NCI-H524 treated with DMSO at 0.1 percent for 48 hours (cell line): ENCODE measurements at regions not wholly inside any gene's neighbourhood (a gene's known extent, or its start where the extent isn't known, plus 50 kb on each side); places are given as distances from the start of the nearest gene placed in this dataset.
"Not testable (repeated sequence)": the region's sequence is repeated elsewhere in the genome, so short reads cannot be mapped to it uniquely, and the experiment has no call there.

Experiments
- DNase-seq: peaks from one replicate; lab custom pipeline; 2025; lab: John Stamatoyannopoulos, UW

DNA sequence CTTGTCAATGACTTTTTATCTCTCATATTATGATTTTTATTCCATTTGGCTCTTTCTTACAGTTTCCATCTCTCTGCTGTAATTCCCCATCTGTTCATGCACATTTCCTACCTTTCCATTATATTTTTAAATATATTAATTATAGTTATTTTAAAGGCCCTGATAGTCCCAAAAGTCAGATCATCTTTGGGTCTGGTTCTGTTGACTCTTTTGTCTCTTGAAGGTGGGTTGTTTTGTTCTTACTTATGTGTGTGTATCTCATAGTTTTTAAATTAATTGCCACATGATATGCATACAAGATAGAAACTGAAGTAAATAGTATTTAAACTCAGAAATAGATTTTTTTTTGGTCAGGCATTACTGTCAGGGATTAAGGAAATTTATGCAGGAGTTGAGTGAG, 178.0 kb upstream of the AJAP1 start:
- no peak for DNase-seq

DNA sequence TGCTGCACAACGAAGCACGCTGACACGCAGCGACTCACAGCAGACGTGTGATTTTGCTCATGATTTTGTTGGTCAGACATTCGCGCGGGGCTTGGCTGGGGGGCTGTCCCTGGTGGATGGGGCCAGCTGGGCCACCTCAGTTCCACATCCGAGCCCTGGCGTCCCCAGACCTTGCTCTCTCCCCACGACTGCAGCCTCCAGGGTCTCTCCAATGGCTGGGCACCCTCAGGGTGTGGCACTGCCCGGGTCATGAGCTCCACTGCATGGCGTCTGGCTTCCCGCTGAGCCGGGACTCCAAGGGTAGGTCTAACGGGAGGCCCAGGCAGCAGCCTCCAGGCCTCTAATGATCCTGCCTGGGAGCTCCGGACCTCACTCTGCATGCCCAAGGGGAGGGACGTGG, 173.0 kb upstream of the AJAP1 start:
- no peak for DNase-seq

DNA sequence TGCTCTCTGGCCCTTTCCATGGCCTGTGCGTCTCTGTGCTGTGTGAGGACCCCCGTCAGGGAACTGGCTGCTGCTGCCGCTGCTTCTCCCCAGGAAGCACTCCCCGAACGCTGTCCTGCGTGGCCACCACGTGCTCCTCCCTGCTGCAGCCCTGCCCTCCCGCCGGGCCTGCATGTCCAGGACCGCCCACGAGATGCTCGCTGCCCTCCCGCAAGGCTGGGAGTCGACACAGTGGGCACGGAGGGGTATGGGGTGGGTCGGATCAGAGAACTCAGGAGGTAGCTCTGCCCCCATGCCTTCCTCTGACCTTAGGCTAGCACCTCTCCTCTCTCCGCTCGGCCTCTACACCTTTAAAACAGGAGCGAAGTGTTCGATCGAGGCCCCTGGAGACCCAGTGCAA, 171.9 kb upstream of the AJAP1 start:
- no peak for DNase-seq

DNA sequence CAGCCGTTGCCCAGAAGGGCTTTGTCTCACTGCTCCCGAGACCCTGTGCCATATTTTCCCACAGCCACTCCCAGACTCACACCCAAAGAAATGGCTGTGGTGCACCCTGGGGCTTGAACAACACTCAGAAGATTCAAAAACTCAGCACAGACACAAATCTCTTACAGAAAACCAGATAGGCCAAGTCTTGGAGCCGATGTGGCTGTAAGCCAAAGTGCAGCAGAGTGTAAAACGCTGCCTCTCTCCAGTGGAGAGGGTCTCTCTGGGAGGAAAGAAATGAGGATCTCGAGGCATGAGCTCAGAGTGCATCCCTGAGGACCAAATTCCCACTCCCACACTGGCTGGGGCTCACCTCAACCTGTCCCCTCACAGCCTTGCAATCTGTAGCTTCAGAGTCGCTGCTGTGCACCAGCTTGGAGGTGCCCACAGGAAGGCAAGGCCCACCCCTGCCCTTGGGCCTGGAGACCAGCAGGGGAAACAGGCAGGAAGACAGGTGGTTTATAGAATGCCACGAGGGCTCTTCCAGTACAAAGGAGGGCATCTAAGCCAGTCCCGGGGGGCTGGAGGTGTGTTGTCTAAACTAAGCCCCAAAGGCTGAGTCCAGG, 171.3 kb upstream of the AJAP1 start:
- DNase-seq = no peak

DNA sequence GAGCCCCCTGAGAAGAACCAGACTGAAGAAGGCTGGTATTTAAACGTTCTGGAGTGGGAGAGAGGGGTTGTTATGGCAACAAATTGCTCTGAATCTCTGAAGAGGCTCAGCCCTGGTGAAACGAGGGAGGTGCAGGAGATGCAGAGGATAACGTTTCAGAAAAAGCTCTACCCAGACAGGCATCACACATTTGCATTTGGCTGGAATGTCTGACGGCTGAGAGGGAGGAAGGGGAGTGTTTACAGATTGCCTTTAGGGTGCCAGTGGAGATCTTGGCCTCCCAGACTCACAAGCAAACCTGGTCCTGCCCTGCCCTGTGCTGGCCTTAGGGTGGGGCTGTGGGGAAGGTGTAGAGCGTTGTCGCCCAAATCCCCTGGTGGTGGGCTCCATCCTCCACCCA, 169.0 kb upstream of the AJAP1 start:
- no peak for DNase-seq

DNA sequence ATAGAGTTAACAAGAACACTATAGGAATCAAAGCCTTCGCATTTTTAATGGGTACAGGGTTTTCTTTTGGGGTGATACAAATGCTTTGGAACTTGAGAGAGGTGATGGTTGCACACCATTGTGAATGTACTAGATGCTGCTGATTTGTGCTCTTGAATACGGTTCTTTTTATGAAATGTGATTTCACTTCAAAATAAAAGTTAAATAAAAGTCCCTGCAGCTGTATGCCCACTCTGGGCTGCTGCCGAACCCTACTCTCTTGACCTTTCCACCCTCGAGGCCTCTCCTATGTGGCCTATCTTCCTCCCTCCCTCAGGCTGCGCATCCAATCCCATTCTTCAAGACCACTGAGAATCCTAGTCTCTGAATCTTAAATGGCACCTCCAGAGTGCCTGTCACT, 168.5 kb upstream of the AJAP1 start:
- DNase-seq = no peak

DNA sequence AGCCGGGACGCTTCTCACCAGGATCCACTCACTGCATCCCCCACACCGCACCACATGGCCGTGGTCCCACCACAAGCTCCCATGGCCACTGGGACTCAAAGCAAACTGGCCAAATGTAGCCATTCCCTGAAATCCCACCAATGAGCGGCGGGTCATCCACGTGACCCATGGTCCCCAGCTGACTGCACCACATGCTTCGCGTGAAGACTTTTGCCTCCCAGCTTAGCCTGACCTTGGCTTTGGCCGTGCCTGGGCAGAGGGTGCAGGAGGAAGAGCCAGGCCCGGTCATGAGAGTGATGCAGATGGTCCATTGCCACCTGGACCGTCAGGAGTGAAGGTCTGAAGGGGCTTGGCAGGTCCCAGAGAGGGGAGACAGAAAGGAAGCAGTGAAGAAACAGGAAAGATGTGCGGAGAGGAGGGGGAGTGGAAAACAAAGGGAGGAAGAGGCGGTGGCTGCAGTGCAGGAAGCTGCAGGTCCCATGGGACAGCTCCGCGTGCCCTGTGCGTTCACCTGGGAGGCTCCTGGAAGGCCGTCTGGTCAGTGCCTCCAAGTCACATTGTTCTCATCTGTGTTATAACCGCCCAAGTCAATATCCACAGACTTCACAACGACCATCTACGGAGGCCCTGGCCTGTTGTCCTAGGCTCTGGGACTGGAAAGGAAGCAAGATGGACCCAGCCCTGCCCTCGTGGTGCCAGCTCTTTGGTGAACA, 167.8 kb upstream of the AJAP1 start:
- no peak for DNase-seq

DNA sequence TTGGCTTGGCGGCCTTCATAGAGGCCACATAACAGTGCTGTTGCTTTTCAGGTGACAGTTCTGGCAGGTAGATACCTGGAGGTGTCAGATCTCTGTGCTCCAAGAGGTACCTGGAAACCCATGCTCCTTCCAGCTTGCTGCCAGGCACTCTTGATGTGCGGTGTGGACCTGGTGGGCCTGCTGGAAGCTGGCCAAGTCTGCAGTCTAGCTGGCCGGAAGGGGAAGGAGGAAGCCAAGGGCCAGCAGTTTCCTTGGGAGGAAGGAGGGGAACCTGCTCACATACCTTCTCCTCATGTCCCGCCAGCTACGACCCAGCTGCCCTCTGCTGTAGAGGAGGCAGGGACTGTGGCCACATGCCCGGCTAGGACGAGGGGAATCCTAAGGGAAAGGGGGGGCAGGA, 166.4 kb upstream of the AJAP1 start:
- DNase-seq = no peak

DNA sequence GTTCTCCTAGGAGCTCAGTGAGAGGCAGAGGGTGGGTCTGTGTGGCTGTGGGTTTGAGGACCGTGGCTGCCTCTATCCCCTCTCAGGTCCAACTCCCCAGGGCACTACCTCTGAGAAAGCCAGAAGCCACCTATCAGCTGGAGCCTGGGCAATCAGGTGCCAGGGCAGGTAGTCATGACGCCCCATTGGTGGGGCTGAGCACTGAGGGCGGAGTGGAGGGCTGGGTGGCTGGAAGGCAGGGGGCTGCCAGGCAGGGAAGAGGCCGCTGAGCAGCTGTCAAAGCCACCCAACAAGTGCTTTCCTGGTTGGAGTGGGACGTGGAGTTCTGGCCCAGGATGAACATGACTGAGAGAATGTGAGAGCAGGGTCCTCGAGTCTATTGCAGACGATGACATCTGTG, 164.9 kb upstream of the AJAP1 start:
- no peak for DNase-seq

DNA sequence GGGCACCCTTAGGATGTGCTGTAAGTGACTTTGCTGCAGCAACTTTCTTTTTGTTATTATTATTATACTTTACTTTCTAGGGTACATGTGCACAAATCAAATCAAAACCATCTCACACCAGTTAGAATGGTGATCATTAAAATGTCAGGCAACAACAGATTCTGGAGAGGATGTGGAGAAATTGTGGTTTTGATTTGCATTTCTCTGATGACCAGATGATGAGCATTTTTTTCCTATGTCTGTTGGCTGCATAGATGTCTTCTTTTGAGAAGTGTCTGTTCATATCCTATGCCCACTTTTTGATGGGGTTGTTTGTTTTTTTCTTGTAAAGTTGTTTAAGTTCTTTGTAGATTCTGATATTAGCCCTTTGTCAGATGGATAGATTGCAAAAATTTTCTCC, 164.4 kb upstream of the AJAP1 start:
- DNase-seq = not testable (repeated sequence)

DNA sequence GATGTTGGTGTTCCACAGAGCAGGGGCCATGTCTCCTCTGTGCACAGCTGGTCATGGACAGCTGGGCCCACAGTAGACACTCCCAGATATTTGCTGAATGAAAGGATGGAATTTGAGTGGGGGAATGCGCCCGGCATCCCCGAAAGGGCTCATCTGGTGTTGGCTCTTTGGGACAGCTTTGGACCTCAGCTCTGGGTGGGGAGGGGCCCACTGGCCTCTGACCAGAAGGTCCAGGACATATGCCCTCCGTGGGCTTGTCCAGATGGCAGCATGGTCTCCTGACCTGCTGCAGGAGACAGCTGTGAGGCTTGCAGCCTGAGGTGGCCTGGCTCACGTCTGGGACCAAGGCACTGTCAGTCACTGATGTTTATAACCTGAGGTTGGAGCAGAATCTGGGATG, 160.4 kb upstream of the AJAP1 start:
- DNase-seq = no peak

DNA sequence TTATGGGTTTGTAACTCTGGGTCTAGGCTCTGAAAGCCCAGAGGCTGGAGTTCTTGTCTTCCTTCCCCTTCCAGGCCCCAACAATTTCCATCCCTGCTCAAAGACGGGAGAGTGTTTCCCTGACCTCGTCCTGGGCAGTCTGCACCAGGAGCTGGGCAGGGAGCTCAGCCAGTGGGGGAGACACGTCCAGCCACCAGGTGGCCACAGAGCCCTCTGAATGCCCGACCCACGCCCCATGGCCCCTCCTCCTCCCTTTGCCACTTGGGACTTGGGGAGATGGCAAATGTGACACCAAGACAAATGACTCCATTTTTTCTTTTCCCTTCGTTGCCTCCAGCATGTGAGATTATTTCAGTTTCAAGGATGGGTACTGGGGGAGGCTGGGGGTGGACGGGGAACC, 159.9 kb upstream of the AJAP1 start:
- DNase-seq = no peak

DNA sequence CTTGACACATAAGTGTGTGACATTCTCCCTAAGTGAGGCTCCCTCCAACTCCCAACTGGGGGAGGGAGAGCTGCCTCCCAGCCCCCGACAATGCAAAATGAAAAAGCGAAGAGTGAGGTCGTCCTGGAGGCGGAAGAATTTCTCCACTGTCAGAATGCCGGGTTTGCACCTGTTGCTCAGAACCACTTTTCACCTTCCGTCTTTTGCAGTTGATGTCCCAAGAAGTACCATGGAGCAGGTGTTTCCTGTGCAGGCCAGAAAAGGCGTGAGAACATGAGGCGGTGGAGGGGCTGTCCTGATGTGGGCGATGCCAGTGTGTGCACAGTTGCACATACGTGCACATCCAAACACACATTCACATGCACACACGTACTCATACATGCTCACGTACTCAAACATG, 158.6 kb upstream of the AJAP1 start:
- no peak for DNase-seq

DNA sequence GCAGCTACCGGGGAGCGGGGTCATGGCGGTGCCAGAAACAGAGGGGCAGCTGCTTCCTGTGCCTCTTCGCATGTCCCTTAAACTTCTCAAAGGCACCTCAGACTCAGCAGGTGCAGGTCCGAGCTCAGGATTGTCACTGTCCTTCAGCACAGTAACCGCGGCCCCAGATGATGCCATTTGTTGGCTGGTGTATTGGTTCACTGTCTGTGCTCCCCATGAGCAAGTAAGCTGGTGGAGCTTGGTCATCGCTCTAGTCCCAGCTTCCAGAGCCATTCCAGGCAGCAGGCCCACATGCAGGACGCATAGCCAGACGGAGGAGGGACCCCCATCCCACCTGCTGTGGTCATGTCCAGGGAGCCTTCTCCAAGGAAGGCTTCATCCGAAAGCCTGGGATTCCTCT, 154.0 kb upstream of the AJAP1 start:
- DNase-seq = no peak

DNA sequence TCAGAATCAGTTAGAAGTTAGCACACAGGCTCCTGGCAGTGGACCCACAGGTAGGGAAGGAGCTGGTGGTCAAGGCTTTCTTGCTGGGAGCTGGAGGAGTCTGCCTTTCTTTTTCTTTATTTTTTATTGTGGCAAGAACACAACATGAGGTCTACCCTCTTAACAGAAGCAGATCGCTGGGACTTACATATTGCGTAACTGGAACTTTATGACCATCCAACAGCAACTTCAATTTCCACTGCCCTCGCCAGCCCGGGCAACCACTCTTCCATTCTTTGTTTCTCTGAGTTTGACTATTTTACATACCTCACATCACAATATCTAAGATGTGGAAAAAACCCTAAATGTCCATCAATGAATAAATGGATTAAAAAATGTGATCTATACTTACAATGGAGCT, 147.8 kb upstream of the AJAP1 start:
- no peak for DNase-seq

DNA sequence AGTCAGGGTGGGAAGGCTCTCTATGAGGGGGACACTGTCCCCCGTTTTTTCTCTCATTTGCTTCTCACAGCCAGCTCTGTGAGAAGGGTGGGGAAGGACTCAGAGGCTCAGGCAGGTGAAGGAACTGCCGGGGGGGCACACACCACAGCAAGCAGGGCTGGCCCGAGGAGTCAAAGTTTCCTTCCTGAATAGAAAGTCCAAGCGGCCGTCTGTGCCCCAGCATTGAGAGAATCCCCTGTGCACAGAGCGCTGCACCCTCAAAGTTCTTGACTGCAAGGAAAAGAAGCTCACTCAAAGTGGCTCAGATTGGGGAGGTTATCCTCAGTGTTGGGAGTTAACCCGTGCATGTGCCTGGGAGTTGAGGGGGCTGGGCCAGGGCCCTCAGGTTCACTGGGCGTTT, 145.2 kb upstream of the AJAP1 start:
- no peak for DNase-seq

DNA sequence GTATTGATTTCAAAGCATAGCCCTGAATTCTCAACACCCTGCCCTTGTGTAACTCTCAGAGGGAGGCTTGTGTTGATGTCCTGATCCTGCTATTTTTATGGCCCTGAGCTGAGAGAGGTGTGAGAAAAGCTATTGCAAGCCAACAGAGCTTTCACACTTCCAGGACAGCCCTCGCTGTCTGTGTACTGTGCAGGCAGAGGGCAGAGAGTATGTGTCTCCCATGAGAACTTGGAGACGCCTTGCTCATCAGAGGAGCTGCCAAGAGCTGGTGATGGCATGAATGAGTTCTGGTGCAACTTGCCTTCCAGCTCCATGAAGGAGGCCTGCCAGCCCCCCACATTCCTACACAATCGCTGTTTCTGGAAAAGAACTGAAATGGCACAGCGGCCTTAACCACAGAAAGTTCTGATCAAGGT, 144.1 kb upstream of the AJAP1 start:
- DNase-seq = no peak

DNA sequence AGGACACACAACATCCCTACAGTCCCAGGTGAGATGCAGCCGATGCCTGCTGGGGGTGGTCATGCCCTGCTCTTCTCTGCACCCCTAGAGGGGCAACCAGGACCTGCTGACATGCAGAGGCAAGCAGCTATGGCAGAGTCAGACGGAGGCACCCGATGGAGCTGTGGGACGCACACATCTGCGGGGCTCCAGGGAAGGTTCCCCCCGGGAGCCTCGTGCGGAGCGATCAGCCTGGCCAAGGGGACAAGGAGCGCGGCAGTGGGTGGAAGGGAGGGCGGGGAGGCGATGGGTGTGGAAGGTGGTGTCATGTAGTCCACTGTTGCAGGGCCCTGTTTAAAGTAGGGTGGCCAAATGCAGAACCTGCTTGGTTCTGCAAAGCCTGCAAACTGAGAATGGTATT, 143.0 kb upstream of the AJAP1 start:
- DNase-seq = no peak

DNA sequence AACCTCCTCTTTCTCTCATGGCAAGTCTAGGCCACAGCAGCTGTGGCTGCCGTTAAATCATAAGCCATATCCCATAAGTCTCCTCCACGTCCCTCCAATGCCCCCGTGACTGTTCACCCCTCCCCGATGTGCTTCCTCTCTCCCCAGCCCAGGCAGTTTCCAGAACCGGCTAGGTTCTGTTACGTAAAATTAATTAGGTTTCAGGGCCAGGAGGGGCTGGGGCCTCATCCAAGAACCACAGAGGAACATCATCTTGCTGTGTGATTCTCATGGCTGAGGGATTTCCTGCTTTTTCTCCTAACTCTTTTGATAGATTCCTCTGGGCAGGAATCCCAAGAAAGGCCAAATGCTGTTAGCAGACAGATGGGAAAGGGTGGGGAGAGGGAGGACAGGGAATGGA, 141.8 kb upstream of the AJAP1 start:
- no peak for DNase-seq

DNA sequence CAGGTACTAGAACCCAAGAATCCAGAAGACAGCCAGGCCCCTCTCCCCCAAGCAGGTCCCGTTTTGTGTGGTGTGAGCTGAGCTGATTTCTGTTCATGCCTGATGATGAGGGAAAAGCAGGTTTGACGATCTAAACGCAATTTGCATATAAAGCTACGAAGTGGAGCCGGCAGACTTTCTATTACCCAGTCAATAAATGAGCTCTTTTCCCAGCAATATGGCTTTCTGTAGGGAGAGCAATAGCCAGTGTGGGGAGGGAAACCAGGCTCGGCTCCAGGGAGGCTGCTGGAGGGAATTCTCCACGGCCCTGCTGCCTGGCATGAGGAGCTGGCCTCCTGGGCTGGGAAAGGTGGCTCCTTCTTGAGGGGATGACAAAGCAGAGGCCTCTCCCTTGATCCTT, 140.7 kb upstream of the AJAP1 start:
- no peak for DNase-seq

DNA sequence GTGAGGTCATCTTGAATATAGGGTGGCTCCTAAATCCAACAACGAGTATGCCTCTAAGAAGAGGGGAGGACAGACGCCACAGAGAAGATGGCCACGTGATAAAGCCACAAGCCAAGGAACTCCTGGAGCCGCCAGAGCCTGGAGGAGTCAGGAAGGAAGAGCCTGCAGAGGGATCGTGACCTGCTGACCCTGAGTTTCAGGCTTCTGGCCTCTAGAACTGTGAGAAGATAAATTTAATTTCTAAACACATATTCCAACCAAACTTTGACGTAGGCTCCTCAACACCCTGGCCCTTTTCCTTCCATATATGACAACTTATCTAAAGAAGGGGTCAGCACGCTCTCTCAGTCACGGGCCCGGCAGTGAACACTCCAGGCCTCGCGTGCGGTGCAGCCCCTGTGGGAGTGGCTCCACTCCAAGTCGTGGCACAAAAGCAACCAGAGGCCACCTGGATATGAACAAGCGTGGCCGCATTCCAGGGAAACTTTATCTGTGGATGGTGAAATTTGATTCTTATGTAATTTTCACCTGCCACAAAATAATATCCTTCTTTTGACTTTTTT, 138.6 kb upstream of the AJAP1 start:
- DNase-seq = no peak

DNA sequence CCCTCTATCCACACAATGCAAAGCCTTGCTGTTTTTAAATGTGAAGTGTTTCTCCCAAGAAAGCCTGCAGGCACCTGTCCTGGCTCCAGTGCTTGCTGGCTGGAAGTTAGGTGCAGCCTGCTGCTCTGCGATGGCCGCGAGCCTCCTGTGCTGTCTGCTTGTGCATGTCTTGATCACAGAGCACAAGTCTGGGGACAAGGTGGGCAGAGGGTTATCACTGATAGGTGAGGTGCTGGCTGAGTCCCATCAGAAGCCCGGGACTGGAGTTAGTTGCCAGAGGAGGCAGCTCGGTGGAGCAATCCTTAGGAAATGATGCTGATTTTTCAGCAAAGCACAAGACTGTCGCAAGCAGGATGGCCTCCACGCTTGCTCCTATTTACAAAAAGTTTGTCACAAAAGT, 137.8 kb upstream of the AJAP1 start:
- DNase-seq = no peak

DNA sequence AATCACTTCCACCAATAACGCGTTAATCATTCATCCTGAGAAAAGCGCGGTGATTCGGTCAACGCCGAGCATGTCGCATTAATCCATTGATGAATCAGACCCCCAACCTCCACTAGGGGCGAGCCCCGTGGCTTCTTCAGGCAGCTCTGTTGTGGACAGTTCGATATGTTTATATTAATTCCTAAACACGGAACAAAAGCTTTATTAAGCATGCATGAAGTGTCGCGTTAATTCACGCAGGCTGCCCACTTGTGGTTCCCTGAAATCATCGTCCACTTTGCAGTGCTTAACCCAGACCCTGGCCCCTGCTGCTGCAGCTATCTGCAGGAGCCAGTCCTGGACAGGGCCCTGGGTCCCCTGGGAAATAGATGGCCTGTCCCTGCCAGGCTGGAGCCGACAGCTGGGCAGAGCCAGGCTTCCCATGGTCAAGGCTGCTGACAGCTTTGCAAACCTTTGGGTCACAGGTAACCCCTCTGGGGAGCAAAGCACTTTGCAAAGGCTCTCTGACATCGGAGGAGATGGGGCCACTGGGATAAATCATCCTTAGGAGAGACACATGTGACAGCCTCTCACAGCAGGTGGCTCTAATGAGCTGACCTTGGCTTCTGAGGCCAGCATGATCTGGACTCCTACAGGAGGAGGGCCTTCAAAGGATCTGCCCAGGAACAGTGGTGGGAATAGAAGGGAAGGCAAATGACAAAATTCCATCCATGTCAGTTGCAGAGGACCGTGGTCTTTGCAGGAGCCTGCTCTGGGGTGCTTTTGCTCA, 137.0 kb upstream of the AJAP1 start:
- DNase-seq = no peak
